ENCODE measurements at regions not wholly inside any gene's neighbourhood (a gene's known extent, or its start where the extent isn't known, plus 50 kb on each side); places are given as distances from the start of the nearest gene placed in this dataset.

GRCh38 chr18:42281124-42281523 is 326.1 kb downstream of the PIK3C3 start:
- no peak for TF ChIP-seq CTCF (IDR thresholded peaks at IDR 0.05; ENCODE audit: low read depth, low read length)
- no peak for DNase-seq (ENCODE audit: low read depth in 1 of 2, low spot score in 1 of 2)
- Histone ChIP-seq H3K4me1 (ENCODE audit: low read depth) (no peaks in the 10 kb centered on the region), H3K9me3 (ENCODE audit: low read depth) (no peaks in the 10 kb centered on the region), H3K4me3 (no peak overlapping the region), H3K36me3 (no peaks in the 10 kb centered on the region), H3K27me3 (no peaks in the 10 kb centered on the region), H3K27ac (no peak overlapping the region)

- no peak for TF ChIP-seq CTCF (IDR thresholded peaks at IDR 0.05; ENCODE audit: low read depth, low read length)
- Histone ChIP-seq H3K36me3 (no peaks in the 10 kb centered on the region), H3K9me3 (ENCODE audit: low read depth) (no peaks in the 10 kb centered on the region), H3K27me3 (no peaks in the 10 kb centered on the region), H3K4me3 (no peak overlapping the region), H3K4me1 (ENCODE audit: low read depth) (no peaks in the 10 kb centered on the region), H3K27ac (no peak overlapping the region)
- no peak for DNase-seq (ENCODE audit: low read depth in 1 of 2, low spot score in 1 of 2)
Observed at GRCh38 chr18:42281851-42282250, 326.8 kb downstream of the PIK3C3 start.

GRCh38 chr18:42287047-42287446 is 332.0 kb downstream of the PIK3C3 start:
- no peaks in the 10 kb centered on the region for H3K4me1 ChIP-seq (ENCODE audit: low read depth)
- H3K27ac ChIP-seq = no peak overlapping the region
- no peaks in the 10 kb centered on the region for H3K27me3 ChIP-seq
- no peaks in the 10 kb centered on the region for H3K9me3 ChIP-seq (ENCODE audit: low read depth)
- no peak overlapping the region for H3K4me3 ChIP-seq
- TF ChIP-seq CTCF (IDR thresholded peaks at IDR 0.05; ENCODE audit: low read depth, low read length) = no peak
- DNase-seq (ENCODE audit: low read depth in 1 of 2, low spot score in 1 of 2) = no peak
- H3K36me3 ChIP-seq = no peaks in the 10 kb centered on the region

- no peaks in the 10 kb centered on the region for H3K27me3 ChIP-seq
- no peaks in the 10 kb centered on the region for H3K36me3 ChIP-seq
- no peak for TF ChIP-seq CTCF (IDR thresholded peaks at IDR 0.05; ENCODE audit: low read depth, low read length)
- no peak overlapping the region for H3K4me3 ChIP-seq
- no peaks in the 10 kb centered on the region for H3K9me3 ChIP-seq (ENCODE audit: low read depth)
- no peak overlapping the region for H3K27ac ChIP-seq
- DNase-seq (ENCODE audit: low read depth in 1 of 2, low spot score in 1 of 2) = no peak
- H3K4me1 ChIP-seq (ENCODE audit: low read depth) = no peaks in the 10 kb centered on the region
Observed at GRCh38 chr18:42288129-42288528, 333.1 kb downstream of the PIK3C3 start.

- no peak for TF ChIP-seq CTCF (IDR thresholded peaks at IDR 0.05; ENCODE audit: low read depth, low read length)
- no peak for DNase-seq (ENCODE audit: low read depth in 1 of 2, low spot score in 1 of 2)
- Histone ChIP-seq H3K27ac (no peak overlapping the region), H3K4me1 (ENCODE audit: low read depth) (no peaks in the 10 kb centered on the region), H3K27me3 (no peaks in the 10 kb centered on the region), H3K4me3 (no peak overlapping the region), H3K36me3 (no peaks in the 10 kb centered on the region), H3K9me3 (ENCODE audit: low read depth) (no peaks in the 10 kb centered on the region)
Observed at GRCh38 chr18:42289526-42289925, 334.5 kb downstream of the PIK3C3 start.

All from cardiac muscle cell (in vitro differentiated cells and primary cell).